Skeletal muscle tissue (tissue), 3 donors: ENCODE measurements at regions not wholly inside any gene's neighbourhood (a gene's known extent, or its start where the extent isn't known, plus 50 kb on each side); places are given as distances from the start of the nearest gene placed in this dataset.
"Not testable (repeated sequence)": the region's sequence is repeated elsewhere in the genome, so short reads cannot be mapped to it uniquely, and the experiment has no call there.

Experiments used
- H3K27ac ChIP-seq: one replicate; pipeline ENCODE4 v1.7.0; 2013; ENCODE audit warnings: mild to moderate bottlenecking, low read depth, low read length, inconsistent platforms
- H3K27me3 ChIP-seq, 3 donors: one replicate each; pipeline ENCODE4 v1.7.0; 2013; ENCODE audit warnings: low read length in 3 of 3; ENCODE audit not compliant: control insufficient read depth in 3 of 3, insufficient read depth in 3 of 3
- H3K36me3 ChIP-seq, 3 donors: one replicate each; pipeline ENCODE4 v1.7.0; 2013; ENCODE audit warnings: low read length in 3 of 3; ENCODE audit not compliant: control insufficient read depth in 3 of 3, insufficient read depth in 3 of 3
- H3K4me1 ChIP-seq, 3 donors: one replicate each; pipeline ENCODE4 v1.7.0; 2013; ENCODE audit warnings: low read length in 3 of 3, mild to moderate bottlenecking in 3 of 3; ENCODE audit not compliant: control insufficient read depth in 3 of 3, insufficient read depth in 3 of 3
- H3K4me3 ChIP-seq, 3 donors: one replicate each; pipeline ENCODE4 v1.7.0; 2013; ENCODE audit warnings: low read length in 3 of 3
- H3K9ac ChIP-seq, 3 donors: one replicate each; pipeline ENCODE4 v1.7.0; 2013; ENCODE audit warnings: low read length in 3 of 3, mild to moderate bottlenecking in 3 of 3, moderate library complexity in 2 of 3, low read depth in 1 of 3
- H3K9me3 ChIP-seq, 3 donors: one replicate each; pipeline ENCODE4 v1.7.0; 2013; ENCODE audit warnings: low read length in 3 of 3; ENCODE audit not compliant: control insufficient read depth in 3 of 3
- donor health status: Osteomylitis.

DNA sequence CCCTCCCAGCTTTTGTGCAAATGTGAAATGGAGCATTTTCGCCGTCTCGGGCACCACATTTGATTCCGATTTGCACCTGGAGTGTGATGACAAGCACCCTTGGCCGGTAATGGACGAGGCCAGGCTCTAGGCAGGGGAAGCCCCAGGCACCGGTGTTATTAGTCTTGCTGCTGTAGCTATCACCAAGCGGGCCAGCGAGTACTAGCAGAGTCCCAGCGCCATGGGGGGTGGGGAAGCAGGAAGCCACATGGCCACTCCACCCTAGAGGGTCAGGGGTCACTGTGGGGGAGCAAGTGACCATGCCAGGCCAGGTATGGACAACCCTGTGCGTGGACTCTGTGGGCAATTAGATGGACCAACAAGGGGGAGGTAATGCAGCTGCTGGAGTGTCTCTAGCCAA is 88.8 kb downstream of the CPZ start:
- H3K9me3 ChIP-seq: peaks cover 2 to 3% (median 3%) of the 10 kb centered on the region in 3 donors
- H3K9ac ChIP-seq: no peak overlapping the region
- H3K27ac ChIP-seq: no peak overlapping the region
- no peaks in the 10 kb centered on the region for H3K4me1 ChIP-seq
- peaks cover 9 to 29% (median 14%) of the 10 kb centered on the region in 3 donors for H3K27me3 ChIP-seq
- no peak overlapping the region for H3K4me3 ChIP-seq
- no peaks in the 10 kb centered on the region for H3K36me3 ChIP-seq

DNA sequence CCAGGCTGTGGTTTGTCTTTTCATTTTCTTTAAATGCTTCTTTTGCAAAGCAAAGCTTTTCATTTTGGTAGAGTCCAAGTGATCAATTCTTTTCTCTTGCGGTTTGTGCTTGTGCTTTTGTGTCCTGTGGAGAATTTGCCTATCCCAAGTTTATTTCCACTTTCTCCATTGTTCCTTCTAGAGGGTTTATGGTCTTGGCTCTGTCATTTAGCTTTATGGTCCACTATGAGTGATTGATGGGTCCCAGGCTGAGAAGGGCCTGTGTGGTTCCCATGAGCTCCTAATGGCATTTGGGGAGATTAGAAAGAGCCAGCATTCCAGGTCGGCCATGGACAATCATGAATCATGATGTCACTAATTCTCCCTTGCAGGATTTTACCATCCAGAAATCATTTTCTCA is 86.5 kb downstream of the CPZ start:
- H3K9ac ChIP-seq: no peak overlapping the region
- no peaks in the 10 kb centered on the region for H3K4me1 ChIP-seq
- no peak overlapping the region for H3K4me3 ChIP-seq
- no peak overlapping the region for H3K27ac ChIP-seq
- peaks cover 2 to 3% (median 3%) of the 10 kb centered on the region in 3 donors for H3K9me3 ChIP-seq
- H3K36me3 ChIP-seq: no peaks in the 10 kb centered on the region
- peaks cover 9 to 18% (median 10%) of the 10 kb centered on the region in 3 donors for H3K27me3 ChIP-seq

DNA sequence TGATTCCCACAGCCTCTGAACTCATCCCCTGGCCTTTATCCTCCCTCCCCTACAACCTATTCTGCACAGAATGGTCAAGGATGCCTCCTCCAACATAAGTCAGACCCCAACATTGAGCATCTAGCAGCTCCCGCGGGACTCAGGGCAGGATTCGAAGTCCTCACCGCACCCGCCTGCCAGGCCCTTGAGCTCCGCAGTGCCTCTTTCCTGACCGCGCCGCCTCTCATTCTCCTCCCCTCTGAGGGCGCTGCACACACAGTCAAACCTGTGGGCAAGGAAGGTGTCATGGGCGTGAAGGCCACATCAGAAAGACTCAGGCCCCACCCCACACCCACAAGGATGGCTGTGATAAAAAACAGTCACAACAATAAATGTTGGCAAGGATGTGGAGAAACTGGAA is 84.1 kb downstream of the CPZ start:
- Histone ChIP-seq H3K27ac (no peak overlapping the region), H3K27me3 (peaks cover 3 to 14% (median 3%) of the 10 kb centered on the region in 3 donors), H3K36me3 (no peaks in the 10 kb centered on the region), H3K4me1 (no peaks in the 10 kb centered on the region), H3K9me3 (peaks cover 2 to 3% (median 3%) of the 10 kb centered on the region in 3 donors), H3K9ac (no peak overlapping the region), H3K4me3 (no peak overlapping the region)

DNA sequence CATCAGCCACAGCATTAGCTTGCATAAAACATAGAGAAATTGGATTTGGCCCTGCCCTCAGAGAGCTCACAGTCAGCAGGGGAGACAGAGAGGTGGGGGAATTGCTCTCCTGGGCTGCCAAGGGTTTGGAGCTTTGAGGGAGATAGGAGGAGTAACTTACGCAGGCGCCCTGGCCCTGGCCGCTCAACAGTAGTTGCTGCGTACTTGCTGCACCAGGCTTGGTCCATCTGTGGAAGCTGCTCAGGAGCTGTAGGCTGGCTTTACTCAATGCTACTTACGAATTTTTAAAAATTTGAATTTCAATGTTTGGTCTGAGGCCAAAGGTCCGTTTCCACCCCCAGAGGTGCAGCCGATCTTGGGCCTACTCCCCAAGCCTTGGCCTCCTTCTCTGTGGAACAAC is 83.3 kb downstream of the CPZ start:
- Histone ChIP-seq H3K9ac (no peak overlapping the region), H3K36me3 (no peaks in the 10 kb centered on the region), H3K27ac (no peak overlapping the region), H3K4me3 (no peak overlapping the region), H3K4me1 (no peaks in the 10 kb centered on the region), H3K27me3 (peaks cover 0 to 14% (median 3%) of the 10 kb centered on the region in 3 donors), H3K9me3 (peaks cover 2 to 3% (median 3%) of the 10 kb centered on the region in 3 donors)

DNA sequence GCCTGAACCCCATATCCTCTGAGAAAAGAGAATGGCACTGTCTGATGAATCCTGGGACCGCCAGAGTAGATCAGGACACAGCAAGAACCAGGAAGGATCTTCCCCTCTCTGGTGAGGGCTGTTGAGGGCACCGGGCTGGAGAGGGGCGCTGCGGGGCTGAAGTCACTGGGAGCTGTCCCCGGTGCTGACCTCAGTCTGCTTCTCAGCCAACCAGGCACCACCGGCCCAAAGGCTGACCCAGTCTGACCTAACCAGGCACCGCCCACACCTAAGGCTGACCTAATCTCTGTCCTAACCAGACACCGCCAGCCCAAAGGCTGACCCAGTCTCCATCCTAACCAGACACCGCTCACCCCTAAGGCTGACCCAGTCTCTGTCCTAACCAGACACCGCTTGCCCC is 82.8 kb downstream of the CPZ start:
- no peak overlapping the region for H3K27ac ChIP-seq
- no peak overlapping the region for H3K4me3 ChIP-seq
- H3K4me1 ChIP-seq: no peaks in the 10 kb centered on the region
- no peaks in the 10 kb centered on the region for H3K36me3 ChIP-seq
- H3K9me3 ChIP-seq: peaks cover 2 to 3% (median 3%) of the 10 kb centered on the region in 3 donors
- H3K9ac ChIP-seq: no peak overlapping the region
- peaks cover 0 to 12% (median 3%) of the 10 kb centered on the region in 3 donors for H3K27me3 ChIP-seq

DNA sequence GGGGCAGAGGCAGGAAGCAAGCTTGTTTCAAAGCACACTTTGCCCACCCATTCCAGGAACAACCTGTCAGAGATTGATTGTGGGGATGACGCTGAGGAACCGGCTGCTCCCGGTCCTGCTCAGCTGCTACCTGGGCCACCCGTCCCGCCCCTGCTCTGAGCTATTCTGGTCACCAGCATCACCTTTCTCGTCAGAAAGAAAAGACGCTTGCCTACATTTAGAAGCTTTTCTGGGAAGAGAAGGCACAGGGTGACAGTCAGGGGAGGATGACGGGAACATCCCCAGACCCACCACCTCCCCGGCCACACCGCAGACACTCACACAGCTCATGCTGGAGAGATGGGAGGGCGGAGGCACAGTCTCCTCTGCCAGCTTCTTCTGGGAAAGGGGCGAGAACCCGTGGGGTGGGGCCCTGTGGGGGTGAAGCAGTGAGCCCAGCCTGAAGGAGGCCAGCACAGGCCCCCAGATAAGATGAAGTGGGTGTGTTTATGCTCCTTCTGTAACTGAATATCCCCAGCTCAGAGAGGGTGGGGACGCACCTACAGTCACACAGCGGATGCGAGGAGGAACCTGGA is 81.8 kb downstream of the CPZ start:
- H3K9ac ChIP-seq: no peak overlapping the region
- H3K27me3 ChIP-seq: peaks cover 0 to 9% (median under 1%) of the 10 kb centered on the region in 3 donors

DNA sequence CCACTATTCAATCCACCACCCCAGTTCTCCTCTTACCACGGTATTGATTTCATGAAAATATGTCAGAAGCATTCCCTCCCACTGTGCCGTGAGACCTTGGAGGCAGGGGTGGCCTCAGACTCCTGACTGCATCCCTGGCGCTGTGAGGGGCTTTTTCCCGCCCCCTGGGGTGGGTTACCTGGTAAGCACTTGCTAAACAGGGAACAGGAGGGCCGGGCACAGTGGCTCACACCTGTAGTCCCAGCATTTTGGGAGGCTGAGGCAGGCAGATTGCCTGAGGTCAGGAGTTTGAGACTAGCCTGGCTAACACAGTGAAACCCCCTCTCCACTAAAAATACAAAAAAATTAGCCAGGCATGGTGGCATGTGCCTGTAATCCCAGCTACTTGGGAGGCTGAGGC is 80.5 kb downstream of the CPZ start:
- not testable (repeated sequence) for H3K27me3 ChIP-seq

More for the DNA sequence above, 81.8 kb downstream of the CPZ start:
- Histone ChIP-seq H3K4me3 (no peak overlapping the region), H3K36me3 (no peaks in the 10 kb centered on the region), H3K27ac (no peak overlapping the region), H3K4me1 (no peaks in the 10 kb centered on the region), H3K9me3 (peaks cover 2 to 3% (median 3%) of the 10 kb centered on the region in 3 donors)

DNA sequence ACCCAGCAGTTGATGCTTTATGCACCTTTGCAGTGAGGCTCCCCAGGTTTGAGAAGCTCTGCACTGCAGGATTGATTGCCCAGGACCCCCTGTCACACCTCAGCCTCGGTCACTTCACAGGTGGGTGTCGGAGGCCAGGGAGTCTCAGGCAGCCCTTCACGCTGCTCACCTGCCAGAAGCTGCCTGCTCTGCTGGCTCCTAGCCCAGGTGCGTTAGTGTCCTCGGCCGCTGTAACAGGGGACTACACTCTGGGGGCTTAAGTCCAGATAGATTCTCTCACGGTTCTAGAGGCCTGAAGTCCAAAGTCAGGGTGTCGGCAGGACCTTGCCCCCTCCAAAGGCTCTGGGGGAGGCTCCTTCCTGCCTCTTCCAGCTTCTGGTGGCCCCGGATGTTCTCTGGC is 79.9 kb downstream of the CPZ start:
- H3K9ac ChIP-seq: no peak overlapping the region
- H3K36me3 ChIP-seq: no peaks in the 10 kb centered on the region
- H3K9me3 ChIP-seq: peaks cover 0 to 2% (median 2%) of the 10 kb centered on the region in 3 donors
- H3K27me3 ChIP-seq: peaks cover 0 to 7% (median 0%) of the 10 kb centered on the region in 3 donors
- no peak overlapping the region for H3K4me3 ChIP-seq
- no peak overlapping the region for H3K27ac ChIP-seq
- H3K4me1 ChIP-seq: no peaks in the 10 kb centered on the region

More for the DNA sequence above, 80.5 kb downstream of the CPZ start:
- not testable (repeated sequence) for H3K9me3 ChIP-seq, H3K36me3 ChIP-seq, H3K27ac ChIP-seq, H3K4me3 ChIP-seq, H3K4me1 ChIP-seq, H3K9ac ChIP-seq

DNA sequence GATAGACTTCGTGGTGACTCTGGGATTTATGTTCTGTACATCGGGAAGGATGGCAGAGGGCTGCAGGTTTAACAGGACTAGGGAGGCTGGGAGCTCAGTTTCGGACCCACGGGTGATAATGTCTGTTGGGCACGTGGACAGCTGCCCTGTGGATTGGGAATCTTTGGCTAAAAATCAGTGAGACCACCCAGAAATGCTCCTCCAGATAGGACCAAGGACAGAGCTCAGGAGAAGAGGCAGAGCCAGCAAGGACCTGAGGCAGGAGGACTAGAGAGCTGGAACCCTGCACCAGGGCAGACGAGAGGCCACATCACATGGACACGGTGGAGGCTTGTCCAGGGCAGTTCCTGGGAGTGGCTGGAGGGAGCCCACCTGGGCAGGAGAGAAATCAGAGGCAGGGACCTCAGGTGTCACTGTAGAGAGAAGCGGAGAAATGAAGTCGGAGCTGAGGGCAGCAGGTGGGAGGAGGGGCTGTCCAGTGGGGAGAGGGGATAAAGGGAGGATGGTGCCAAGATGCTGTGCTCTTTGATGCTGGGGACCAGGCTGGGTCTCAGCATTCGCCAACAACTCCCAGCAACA is 79.2 kb downstream of the CPZ start:
- Histone ChIP-seq H3K4me1 (no peaks in the 10 kb centered on the region), H3K36me3 (no peaks in the 10 kb centered on the region), H3K27ac (no peak overlapping the region), H3K27me3 (peaks cover 0 to 7% (median 0%) of the 10 kb centered on the region in 3 donors), H3K9me3 (peaks cover 0 to 2% (median 1%) of the 10 kb centered on the region in 3 donors), H3K4me3 (no peak overlapping the region), H3K9ac (no peak overlapping the region)
